SK-N-SH (cell line): ENCODE measurements at regions not wholly inside any gene's neighbourhood (a gene's known extent, or its start where the extent isn't known, plus 50 kb on each side); places are given as distances from the start of the nearest gene placed in this dataset.

Experiments
- CTCF ChIA-PET: fragments of 300-600, 350-600 bp; formaldehyde crosslinking; extraction: SDS; loops from one replicate; lab custom pipeline; 2021; lab: Yijun Ruan, JAX
- POLR2A ChIA-PET: fragments of 350-600 bp; sonication (Branson Sonifier 250); formaldehyde crosslinking; extraction: SDS; loops from one replicate; lab custom pipeline; 2020; ENCODE audit warnings: antibody characterized with exemption, inconsistent platforms; lab: Yijun Ruan, JAX
- DNase-seq: peaks from one replicate; pipeline ENCODE4 v3.0.0; 2012
- H2AFZ ChIP-seq: fragments of 200-600 bp; sonication (generic); 2 replicates; pipeline ENCODE4 v1.8.1; 2016; ENCODE audit warnings: antibody characterized with exemption, mild to moderate bottlenecking, low read depth
- H3F3A ChIP-seq: fragments of 200-600 bp; sonication (generic); replicated peaks from 2 replicates; pipeline ENCODE3; 2016; ENCODE audit warnings: antibody characterized with exemption, mild to moderate bottlenecking; ENCODE audit not compliant: insufficient read depth
- H3K27ac ChIP-seq, 2 experiments: fragments of 200-500 bp in 1 of 2; fragments of 200-600 bp in 1 of 2; sonication (Bioruptor generic) in 1 of 2; sonication (generic), shearing (Covaris generic) in 1 of 2; 2 replicates each; pipeline versions ENCODE4 v1.5.1 to v1.6.1; 2014 to 2016; ENCODE audit warnings: low read depth in 2 of 2, inconsistent platforms in 1 of 2, low read length in 1 of 2, mild to moderate bottlenecking in 1 of 2, mixed read lengths in 1 of 2
- H3K27me3 ChIP-seq: fragments of 200-600 bp; sonication (generic), shearing (Covaris generic); 2 replicates; pipeline ENCODE4 v1.6.1; 2016; ENCODE audit warnings: mixed run types; ENCODE audit not compliant: insufficient read depth
- H3K36me3 ChIP-seq, 2 experiments: fragments of 200-500 bp in 1 of 2; fragments of 200-600 bp in 1 of 2; sonication (Bioruptor generic) in 1 of 2; sonication (generic) in 1 of 2; replicated peaks in 1 of 2; 2 replicates each; pipeline versions ENCODE3 to v1.5.1; 2014 to 2016; ENCODE audit warnings: low read length in 1 of 2, mild to moderate bottlenecking in 1 of 2; ENCODE audit not compliant: insufficient read depth in 2 of 2, control insufficient read depth in 1 of 2
- H3K4me1 ChIP-seq, 2 experiments: fragments of 200-500 bp in 1 of 2; fragments of 200-600 bp in 1 of 2; sonication (Bioruptor generic) in 1 of 2; sonication (generic), shearing (Covaris generic) in 1 of 2; 2 replicates each; pipeline versions ENCODE4 v1.5.1 to v1.6.1; 2014 to 2016; ENCODE audit warnings: low read depth in 1 of 2, low read length in 1 of 2, mixed run types in 1 of 2; ENCODE audit not compliant: insufficient read depth in 2 of 2, control insufficient read depth in 1 of 2
- H3K4me2 ChIP-seq: fragments of 200-600 bp; sonication (generic), shearing (Covaris generic); 2 replicates; pipeline ENCODE4 v1.6.1; 2017; ENCODE audit warnings: mixed run types
- H3K4me3 ChIP-seq, 2 experiments: fragments of 200-500 bp in 1 of 2; fragments of 200-600 bp in 1 of 2; sonication (Bioruptor generic) in 1 of 2; sonication (generic), shearing (Covaris generic) in 1 of 2; 2 replicates each; pipeline versions ENCODE4 v1.5.1 to v1.8.1; 2014 to 2016; ENCODE audit warnings: low read depth in 2 of 2, inconsistent platforms in 1 of 2, low read length in 1 of 2, mild to moderate bottlenecking in 1 of 2, mixed read lengths in 1 of 2, moderate library complexity in 1 of 2
- H3K79me2 ChIP-seq: fragments of 200-600 bp; sonication (generic); 2 replicates; pipeline ENCODE4 v1.8.1; 2017; ENCODE audit warnings: mild to moderate bottlenecking; ENCODE audit not compliant: insufficient read depth
- H3K9ac ChIP-seq: fragments of 200-600 bp; sonication (generic); 2 replicates; pipeline ENCODE4 v1.6.1; 2017; ENCODE audit warnings: mixed run types
- H3K9me2 ChIP-seq: fragments of 200-600 bp; sonication (generic); 2 replicates; pipeline ENCODE4 v1.6.1; 2017; ENCODE audit warnings: mixed run types
- H3K9me3 ChIP-seq: fragments of 200-600 bp; sonication (generic); 2 replicates; pipeline ENCODE4 v1.6.1; 2017; ENCODE audit warnings: mixed run types, mild to moderate bottlenecking, moderate library complexity
- H4K20me1 ChIP-seq: fragments of 200-600 bp; sonication (generic); 2 replicates; pipeline ENCODE4 v1.6.1; 2017; ENCODE audit warnings: mild to moderate bottlenecking, mixed run types; ENCODE audit not compliant: insufficient read depth
- CHD2 ChIP-seq: fragments of 150-350 bp; IDR thresholded peaks from 2 replicates; pipeline ENCODE4 v1.6.1; 2018; ENCODE audit warnings: low read length; ENCODE audit not compliant: partially characterized antibody
- ELF1 ChIP-seq: IDR thresholded peaks from 2 replicates; pipeline ENCODE4 v1.4.0; 2012
- EZH2phosphoT487 ChIP-seq: fragments of 200-600 bp; sonication (generic); IDR thresholded peaks from 2 replicates; pipeline ENCODE4 v1.6.1; 2017; ENCODE audit warnings: low read depth, mixed run types, mild to moderate bottlenecking, antibody characterized with exemption, moderate library complexity, borderline replicate concordance
- FOXM1 ChIP-seq: IDR thresholded peaks from 2 replicates; pipeline ENCODE4 v1.4.0; 2012; ENCODE audit warnings: low read depth, mild to moderate bottlenecking
- GABPA ChIP-seq: IDR thresholded peaks from 2 replicates; pipeline ENCODE4 v1.4.0; 2012; ENCODE audit warnings: low read depth, mild to moderate bottlenecking
- GATA2 ChIP-seq: sonication (generic); formaldehyde crosslinking; IDR thresholded peaks from 2 replicates; pipeline ENCODE4 v1.5.0; 2020; ENCODE audit warnings: mild to moderate bottlenecking, missing genetic modification reagents
- JUND ChIP-seq: IDR thresholded peaks from 2 replicates; pipeline ENCODE4 v1.4.0; 2012
- MEF2A ChIP-seq: IDR thresholded peaks from 2 replicates; pipeline ENCODE4 v1.4.0; 2012; ENCODE audit warnings: low read depth, borderline replicate concordance
- MXI1 ChIP-seq: IDR thresholded peaks from 2 replicates; pipeline ENCODE4 v1.6.1; 2012; ENCODE audit warnings: mild to moderate bottlenecking, low read depth, low read length, improper control_type of control experiment
- REST ChIP-seq: IDR thresholded peaks from 2 replicates; pipeline ENCODE4 v1.6.1; 2012; ENCODE audit warnings: mild to moderate bottlenecking, low read depth, low read length, moderate library complexity
- RFX5 ChIP-seq: IDR thresholded peaks from 2 replicates; pipeline ENCODE4 v1.6.1; 2012; ENCODE audit warnings: mild to moderate bottlenecking, improper control_type of control experiment, low read length
- TAF1 ChIP-seq: IDR thresholded peaks from 2 replicates; pipeline ENCODE4 v1.6.1; 2012; ENCODE audit warnings: low read depth, mild to moderate bottlenecking, low read length, moderate library complexity, borderline replicate concordance
- TCF12 ChIP-seq: IDR thresholded peaks from 2 replicates; pipeline ENCODE4 v1.4.0; 2012
- TEAD4 ChIP-seq: IDR thresholded peaks from 2 replicates; pipeline ENCODE4 v1.4.0; 2012; ENCODE audit warnings: mild to moderate bottlenecking, borderline replicate concordance; ENCODE audit not compliant: insufficient read depth
- USF1 ChIP-seq: IDR thresholded peaks from 2 replicates; pipeline ENCODE4 v1.4.0; 2012; ENCODE audit warnings: low read depth, borderline replicate concordance
- WGBS: methylation state at CpG from one replicate; pipeline ENCODE4 v1.1.6; 2017; ENCODE audit warnings: low lambda C conversion rate; 5-methylcytosine and 5-hydroxymethylcytosine counted together
- TF ChIP-seq, protein P1 (sequence below): IDR thresholded peaks from 2 replicates; pipeline ENCODE4; 2012

- no peak overlapping the region for H3K4me2 ChIP-seq
- no peak for DNase-seq
- H3K9me3 ChIP-seq = no peaks in the 10 kb centered on the region
- no peaks in the 10 kb centered on the region for H3F3A ChIP-seq
- POLR2A ChIA-PET = no interaction called here
- no peaks in the 10 kb centered on the region for H3K79me2 ChIP-seq
- H3K9ac ChIP-seq = no peak overlapping the region
- TF ChIP-seq MXI1 = no peak
- H3K4me3 ChIP-seq = no peak overlapping the region
- H3K27ac ChIP-seq = no peak overlapping the region
- WGBS = 95% methylated on average over 2 of the region's 2 CpGs
- no peaks in the 10 kb centered on the region for H3K4me1 ChIP-seq
- H4K20me1 ChIP-seq = no peaks in the 10 kb centered on the region
- no peaks in the 10 kb centered on the region for H3K36me3 ChIP-seq
- no peaks in the 10 kb centered on the region for H3K9me2 ChIP-seq
- H2AFZ ChIP-seq = no peak overlapping the region
- H3K27me3 ChIP-seq = no peaks in the 10 kb centered on the region
- CTCF ChIA-PET = interaction anchor here (0.8 kb wide), 1 partner anchor 12 kb away, joined by 3 read pairs; no protein-coding TSS in a partner anchor
These were observed 129.4 kb downstream of the SPANXA1 start for GRCh38 chrX:141455103-141455502.

- H2AFZ ChIP-seq = no peak overlapping the region
- 52% methylated on average over 2 of the region's 2 CpGs for WGBS
- no peaks in the 10 kb centered on the region for H3F3A ChIP-seq
- no peak overlapping the region for H3K27ac ChIP-seq
- no peak overlapping the region for H3K9ac ChIP-seq
- no peaks in the 10 kb centered on the region for H3K9me2 ChIP-seq
- DNase-seq = no peak
- POLR2A ChIA-PET = no interaction called here
- H4K20me1 ChIP-seq = no peaks in the 10 kb centered on the region
- H3K9me3 ChIP-seq = peaks cover 7% of the 10 kb centered on the region; the same call in 1 of the 2 replicates
- H3K79me2 ChIP-seq = no peaks in the 10 kb centered on the region
- H3K4me3 ChIP-seq = no peak overlapping the region
- H3K27me3 ChIP-seq = no peaks in the 10 kb centered on the region
- no peak overlapping the region for H3K4me2 ChIP-seq
- CTCF ChIA-PET = interaction anchor here (1.5 kb wide), 1 partner anchor 23 kb away, joined by 3 read pairs; no protein-coding TSS in a partner anchor
- no peaks in the 10 kb centered on the region for H3K4me1 ChIP-seq
- TF ChIP-seq TEAD4 (no peak), JUND (no peak), GABPA (no peak), MEF2A (no peak), GATA2 (CRISPR knock-in tag) (no peak), TAF1 (no peak), ELF1 (no peak), TCF12 (no peak), MXI1 (no peak), FOXM1 (no peak), RFX5 (no peak), USF1 (no peak), EZH2phosphoT487 (no peak), CHD2 (no peak), REST (no peak)
- TF ChIP-seq, protein P1, sequence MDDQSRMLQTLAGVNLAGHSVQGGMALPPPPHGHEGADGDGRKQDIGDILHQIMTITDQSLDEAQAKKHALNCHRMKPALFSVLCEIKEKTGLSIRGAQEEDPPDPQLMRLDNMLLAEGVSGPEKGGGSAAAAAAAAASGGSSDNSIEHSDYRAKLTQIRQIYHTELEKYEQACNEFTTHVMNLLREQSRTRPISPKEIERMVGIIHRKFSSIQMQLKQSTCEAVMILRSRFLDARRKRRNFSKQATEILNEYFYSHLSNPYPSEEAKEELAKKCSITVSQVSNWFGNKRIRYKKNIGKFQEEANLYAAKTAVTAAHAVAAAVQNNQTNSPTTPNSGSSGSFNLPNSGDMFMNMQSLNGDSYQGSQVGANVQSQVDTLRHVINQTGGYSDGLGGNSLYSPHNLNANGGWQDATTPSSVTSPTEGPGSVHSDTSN = no peak
- H3K36me3 ChIP-seq = no peaks in the 10 kb centered on the region
These were observed 140.6 kb downstream of the SPANXA1 start for GRCh38 chrX:141443922-141444321.
